SHP77 treated with DMSO at 0.1 percent for 48 hours (cell line): ENCODE measurements at regions not wholly inside any gene's neighbourhood (a gene's known extent, or its start where the extent isn't known, plus 50 kb on each side); places are given as distances from the start of the nearest gene placed in this dataset.

ENCODE experiments used
- DNase-seq: peaks from one replicate; lab custom pipeline; 2025; lab: John Stamatoyannopoulos, UW

GRCh38 chr15:96390986-96391385, 60.5 kb downstream of the NR2F2 start:
- DNase-seq: no peak

- DNase-seq: no peak
Measured at GRCh38 chr15:96392380-96393208, 62.1 kb downstream of the NR2F2 start.

GRCh38 chr15:96393209-96393513, 62.7 kb downstream of the NR2F2 start:
- no peak for DNase-seq

- no peak for DNase-seq
Measured at GRCh38 chr15:96395687-96396086, 65.2 kb downstream of the NR2F2 start.

GRCh38 chr15:96398776-96399175, 68.3 kb downstream of the NR2F2 start:
- no peak for DNase-seq

- DNase-seq: no peak
Measured at GRCh38 chr15:96402403-96402802, 71.9 kb downstream of the NR2F2 start.

- no peak for DNase-seq
Measured at GRCh38 chr15:96403071-96403470, 72.6 kb downstream of the NR2F2 start.

GRCh38 chr15:96403932-96404331, 73.4 kb downstream of the NR2F2 start:
- no peak for DNase-seq

GRCh38 chr15:96404560-96404959, 74.1 kb downstream of the NR2F2 start:
- no peak for DNase-seq

- DNase-seq: no peak
Measured at GRCh38 chr15:96406291-96406690, 75.8 kb downstream of the NR2F2 start.

GRCh38 chr15:96406701-96407100, 76.2 kb downstream of the NR2F2 start:
- no peak for DNase-seq

GRCh38 chr15:96407482-96407881, 77.0 kb downstream of the NR2F2 start:
- DNase-seq: no peak

- no peak for DNase-seq
Measured at GRCh38 chr15:96408591-96409183, 78.2 kb downstream of the NR2F2 start.

GRCh38 chr15:96409215-96410138, 79.0 kb downstream of the NR2F2 start:
- DNase-seq: no peak

- no peak for DNase-seq
Measured at GRCh38 chr15:96410175-96411055, 79.9 kb downstream of the NR2F2 start.

GRCh38 chr15:96411056-96412031, 80.8 kb downstream of the NR2F2 start:
- no peak for DNase-seq

GRCh38 chr15:96412045-96412905, 81.8 kb downstream of the NR2F2 start:
- no peak for DNase-seq

GRCh38 chr15:96412906-96413231, 82.4 kb downstream of the NR2F2 start:
- no peak for DNase-seq

- DNase-seq: no peak
Measured at GRCh38 chr15:96413657-96414056, 83.2 kb downstream of the NR2F2 start.

- no peak for DNase-seq
Measured at GRCh38 chr15:96414875-96415274, 84.4 kb downstream of the NR2F2 start.
